Activated CD4-positive, alpha-beta T cell treated with anti-CD3 and anti-CD28 coated beads, Interleukin-2, amount 50 U/mL, for 48 hours (primary cell): ENCODE measurements at regions not wholly inside any gene's neighbourhood (a gene's known extent, or its start where the extent isn't known, plus 50 kb on each side); places are given as distances from the start of the nearest gene placed in this dataset.

ENCODE experiments used
- DNase-seq, 2 experiments: peaks; one replicate each; pipeline ENCODE4 v3.0.0-alpha.2; 2020

DNA sequence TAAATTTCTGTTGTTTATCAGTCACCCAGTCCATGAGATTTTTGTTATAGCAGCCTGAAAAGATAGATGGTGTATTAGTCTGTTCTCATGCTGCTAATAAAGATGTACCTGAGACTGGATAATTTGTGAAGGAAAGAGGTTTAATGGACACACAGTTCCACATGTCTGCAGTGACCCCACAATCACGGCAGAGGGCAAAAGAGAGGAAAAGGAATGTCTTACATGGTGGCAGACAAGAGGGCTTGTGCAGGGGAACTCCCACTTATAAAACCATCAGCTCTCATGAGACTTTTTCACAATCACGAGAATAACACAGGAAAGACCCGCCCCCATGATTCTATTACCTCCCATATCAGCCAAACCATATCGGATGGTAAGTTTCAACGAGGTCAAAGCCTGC is 309.2 kb downstream of the LIG4 start:
- DNase-seq: no peak

DNA sequence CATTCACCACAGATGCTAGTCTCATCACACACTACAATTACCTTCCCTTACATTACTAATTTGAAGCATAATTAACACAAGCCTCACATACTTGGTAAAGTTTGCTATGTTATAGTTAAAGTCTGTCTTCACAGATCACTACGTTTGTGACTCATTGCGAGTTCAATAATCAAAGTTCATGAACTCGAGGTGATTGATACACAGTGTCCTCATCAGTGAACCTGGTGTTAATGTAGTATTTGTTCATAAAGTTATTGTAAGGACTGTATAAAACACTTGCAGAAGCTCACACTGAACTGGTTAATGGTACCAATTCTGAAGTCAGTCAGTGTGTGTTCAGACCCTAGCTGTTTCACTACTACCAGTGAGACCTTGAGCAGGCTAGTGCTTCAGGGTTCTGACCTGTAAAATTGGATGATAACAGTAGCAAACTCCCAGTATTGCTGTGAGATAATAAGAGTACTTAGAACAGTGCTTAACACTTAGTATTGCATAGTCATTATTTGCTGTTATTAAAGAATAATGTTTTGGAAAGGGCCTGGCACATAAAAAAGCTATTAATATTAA is 313.3 kb downstream of the LIG4 start:
- DNase-seq: no peak

DNA sequence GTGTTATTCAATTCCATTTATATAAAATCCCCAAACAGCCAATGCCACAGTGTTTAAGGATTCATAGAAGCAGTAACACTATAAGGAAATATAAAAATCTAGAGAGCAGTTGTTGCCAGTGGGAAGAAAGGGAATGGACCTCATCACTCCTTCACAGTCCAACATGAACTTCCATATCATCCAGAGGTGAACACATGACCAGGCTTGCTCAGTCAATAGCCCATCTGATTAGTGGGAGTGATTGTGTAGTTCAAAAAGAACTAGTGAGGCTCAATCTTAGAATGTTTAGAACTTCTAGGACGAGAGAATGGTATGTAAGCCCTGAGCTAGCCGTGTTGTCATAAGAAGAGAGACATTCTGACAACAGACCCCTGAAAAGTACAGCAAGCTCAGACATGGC is 314.1 kb downstream of the LIG4 start:
- DNase-seq: no peak

DNA sequence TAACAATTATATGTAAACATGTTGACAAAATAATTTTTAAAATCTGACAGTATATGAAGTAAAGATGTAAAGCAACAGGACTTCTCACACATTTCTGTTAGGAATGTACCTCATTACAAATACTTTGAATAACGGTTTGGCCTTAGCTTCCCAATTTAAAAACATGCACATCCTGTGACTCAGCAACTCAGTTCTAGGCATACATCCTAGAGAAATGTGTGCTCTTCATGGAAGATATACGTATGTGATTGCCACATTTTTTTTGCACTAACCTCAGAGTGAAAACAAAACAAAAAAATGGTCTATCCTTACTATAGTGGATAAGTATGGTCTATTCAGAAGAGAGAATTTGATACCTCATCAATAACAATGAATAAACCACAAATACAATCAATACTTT is 314.6 kb downstream of the LIG4 start:
- no peak for DNase-seq

DNA sequence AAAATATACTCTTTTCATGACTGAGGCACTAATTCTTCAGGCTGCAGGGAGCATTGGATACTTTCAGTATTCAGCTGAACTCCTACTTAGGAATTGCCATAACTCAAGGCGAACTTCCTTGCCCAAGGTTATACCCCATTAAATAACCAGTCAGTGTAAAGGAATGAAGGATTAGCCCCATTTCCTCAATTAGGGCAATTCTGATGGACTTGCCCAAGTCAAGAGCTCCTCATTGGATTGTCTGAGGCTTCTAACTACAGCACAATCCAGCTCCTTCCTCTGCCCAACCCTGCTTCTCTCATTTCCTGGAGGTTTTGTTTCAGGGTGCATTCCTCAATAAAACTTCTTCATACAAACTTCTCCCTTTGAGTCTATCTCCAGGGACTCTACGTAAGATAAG is 329.2 kb downstream of the LIG4 start:
- DNase-seq: no peak

DNA sequence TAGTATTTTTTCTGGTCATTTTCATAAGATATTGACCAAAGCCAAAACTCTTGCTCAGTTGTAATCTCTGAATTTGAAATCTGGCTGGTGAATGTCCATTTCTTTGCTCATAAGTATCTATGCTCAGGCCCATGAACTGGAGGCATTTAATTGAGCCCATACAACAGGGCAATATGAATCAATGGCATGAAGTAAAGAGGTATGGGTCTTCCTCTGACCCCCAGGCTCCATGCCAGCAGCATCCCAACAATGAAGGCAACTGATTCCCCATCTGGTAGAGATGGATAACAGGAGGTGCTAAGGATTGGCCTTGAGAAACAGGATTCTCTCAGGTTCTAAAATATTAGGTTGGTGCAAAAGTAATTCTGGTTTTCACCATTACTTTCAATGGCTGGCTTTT is 330.8 kb downstream of the LIG4 start:
- DNase-seq: no peak

DNA sequence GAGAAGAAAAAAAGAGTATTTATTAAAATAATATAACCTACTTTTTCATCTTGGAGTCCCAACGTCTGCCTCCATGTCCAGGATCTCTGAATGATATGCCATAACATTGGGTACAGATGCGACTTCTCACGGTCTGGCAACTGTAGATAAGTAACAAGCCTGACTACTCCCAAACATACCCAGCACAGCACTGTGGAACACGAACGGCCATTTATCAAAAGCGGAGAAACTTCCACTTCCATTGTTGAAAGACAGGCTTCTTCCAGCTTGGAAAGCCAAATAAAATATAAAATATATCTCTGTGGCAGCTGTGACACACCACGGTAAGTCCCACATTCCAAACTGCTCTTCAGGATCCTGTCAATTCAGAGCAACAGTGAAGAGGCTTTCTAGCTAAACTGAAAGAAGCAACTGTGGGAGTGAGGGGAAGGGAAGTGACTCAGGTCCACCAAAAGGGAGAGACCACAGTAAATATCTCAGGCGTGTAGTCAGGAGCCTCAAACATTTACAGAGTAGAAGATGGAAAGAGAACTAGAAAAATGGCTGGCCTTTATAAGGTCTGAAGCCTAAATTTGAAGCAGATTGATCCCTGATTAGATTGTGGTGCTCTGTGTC is 331.7 kb downstream of the LIG4 start:
- no peak for DNase-seq

DNA sequence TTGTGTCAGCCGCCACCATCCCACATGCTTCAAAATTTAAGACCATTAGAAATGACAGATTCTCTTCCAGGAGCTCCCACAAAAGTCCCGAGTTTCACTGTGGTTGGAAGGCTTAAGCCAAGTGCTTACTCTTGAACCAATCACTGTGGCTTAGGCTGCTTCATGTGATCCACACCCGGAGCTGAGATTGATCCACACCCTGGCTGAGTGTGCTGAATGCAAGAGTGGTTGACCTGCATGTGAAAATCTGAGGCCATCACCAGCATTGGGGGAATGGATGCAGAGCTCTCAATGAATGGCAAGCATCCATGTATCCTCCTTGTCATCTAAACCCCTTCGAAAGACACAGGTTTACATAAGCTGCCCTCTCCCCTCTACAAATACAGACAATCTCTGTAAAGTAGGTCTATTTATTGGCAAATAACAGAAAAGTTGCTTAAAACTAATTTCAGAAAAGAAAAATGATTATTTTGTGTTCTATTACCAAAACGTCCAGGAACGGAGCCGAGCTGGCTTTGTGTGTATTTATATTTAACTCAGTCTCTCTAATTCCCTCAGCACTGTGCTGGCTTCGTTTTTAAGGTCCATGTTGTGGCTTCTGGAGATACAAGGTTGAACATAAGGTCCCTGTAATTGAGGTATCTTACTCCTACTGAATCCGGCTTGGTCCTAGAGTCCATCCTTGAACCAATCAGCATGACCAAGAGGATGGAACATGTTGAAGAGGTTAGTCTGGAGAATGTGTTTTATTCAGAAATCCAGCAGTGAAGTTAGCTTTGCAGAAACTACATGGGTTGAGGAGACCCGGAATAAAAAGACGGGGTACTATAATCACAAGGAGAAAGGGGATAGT is 332.4 kb downstream of the LIG4 start:
- DNase-seq: no peak

DNA sequence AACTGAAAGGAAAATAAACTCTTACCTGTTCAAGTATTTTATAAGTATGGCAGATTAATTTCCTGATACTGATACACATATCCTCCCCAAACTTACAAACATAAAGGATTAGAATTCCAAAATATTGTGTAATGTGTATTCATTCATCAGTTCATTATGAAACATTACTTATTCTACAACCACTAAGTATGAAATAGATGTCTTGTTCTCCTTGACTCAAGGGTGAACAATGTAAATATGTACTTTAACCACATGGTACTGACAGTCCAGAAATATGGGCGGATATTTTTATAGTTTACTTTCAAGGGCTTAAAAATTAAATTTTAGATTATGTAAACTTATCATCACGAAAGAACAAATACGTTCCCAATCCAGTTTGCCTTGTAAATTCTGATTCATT is 334.0 kb downstream of the LIG4 start:
- DNase-seq: no peak

DNA sequence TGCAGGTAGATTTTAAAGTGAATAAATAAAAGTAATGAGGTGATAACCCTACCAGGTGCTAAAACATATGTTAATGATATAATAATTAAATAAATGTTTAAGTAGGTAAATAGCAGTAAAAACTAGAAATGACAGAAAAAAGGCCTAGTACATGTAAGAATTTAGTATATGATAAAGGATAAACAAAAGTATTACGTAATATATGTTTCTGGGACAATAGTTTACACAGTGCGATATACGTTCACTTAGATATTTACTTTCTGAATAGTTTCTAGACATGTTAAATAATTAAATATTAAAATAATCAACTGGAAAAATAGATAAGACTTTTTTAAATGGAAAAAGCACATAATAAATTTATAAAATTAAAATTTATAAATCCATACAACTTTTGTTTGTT is 340.9 kb downstream of the LIG4 start:
- no peak for DNase-seq

DNA sequence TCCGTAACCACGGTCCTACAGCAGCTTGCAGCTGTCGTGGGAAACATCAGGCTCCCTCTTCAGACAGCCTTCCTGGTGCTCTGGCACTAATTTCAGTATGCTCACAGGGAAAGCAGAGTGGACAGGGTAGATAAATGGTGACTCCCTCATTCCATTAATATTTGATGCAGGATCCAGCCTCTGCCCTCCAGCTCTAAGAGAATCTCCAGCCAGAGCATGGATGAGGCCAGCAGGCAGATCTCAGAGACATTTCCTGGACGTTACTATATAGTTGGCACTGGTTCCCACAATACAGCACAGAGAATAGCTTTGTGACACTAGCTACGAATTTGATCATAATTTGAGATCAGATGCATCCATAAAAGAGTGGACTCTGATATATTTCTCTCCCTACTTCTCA is 341.4 kb downstream of the LIG4 start:
- DNase-seq: no peak

DNA sequence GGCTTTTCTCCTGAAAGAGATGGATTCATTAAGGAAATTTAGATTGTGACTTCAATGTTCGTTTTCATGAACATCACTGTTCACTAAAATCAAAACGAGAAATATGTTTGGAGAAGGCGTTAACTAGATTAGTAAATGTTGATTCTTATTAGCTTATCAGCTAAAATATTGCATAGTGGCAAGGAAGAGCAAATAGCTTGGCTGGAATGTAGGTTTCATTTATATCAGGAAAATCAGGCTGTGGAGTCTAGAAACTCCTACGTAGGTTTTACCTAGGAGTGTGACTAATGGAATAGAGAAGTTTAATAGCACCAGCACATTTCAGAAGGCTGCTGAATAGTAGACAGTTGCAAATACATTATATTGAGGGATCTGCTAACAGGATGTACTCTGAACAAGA is 344.9 kb downstream of the LIG4 start:
- DNase-seq: no peak

DNA sequence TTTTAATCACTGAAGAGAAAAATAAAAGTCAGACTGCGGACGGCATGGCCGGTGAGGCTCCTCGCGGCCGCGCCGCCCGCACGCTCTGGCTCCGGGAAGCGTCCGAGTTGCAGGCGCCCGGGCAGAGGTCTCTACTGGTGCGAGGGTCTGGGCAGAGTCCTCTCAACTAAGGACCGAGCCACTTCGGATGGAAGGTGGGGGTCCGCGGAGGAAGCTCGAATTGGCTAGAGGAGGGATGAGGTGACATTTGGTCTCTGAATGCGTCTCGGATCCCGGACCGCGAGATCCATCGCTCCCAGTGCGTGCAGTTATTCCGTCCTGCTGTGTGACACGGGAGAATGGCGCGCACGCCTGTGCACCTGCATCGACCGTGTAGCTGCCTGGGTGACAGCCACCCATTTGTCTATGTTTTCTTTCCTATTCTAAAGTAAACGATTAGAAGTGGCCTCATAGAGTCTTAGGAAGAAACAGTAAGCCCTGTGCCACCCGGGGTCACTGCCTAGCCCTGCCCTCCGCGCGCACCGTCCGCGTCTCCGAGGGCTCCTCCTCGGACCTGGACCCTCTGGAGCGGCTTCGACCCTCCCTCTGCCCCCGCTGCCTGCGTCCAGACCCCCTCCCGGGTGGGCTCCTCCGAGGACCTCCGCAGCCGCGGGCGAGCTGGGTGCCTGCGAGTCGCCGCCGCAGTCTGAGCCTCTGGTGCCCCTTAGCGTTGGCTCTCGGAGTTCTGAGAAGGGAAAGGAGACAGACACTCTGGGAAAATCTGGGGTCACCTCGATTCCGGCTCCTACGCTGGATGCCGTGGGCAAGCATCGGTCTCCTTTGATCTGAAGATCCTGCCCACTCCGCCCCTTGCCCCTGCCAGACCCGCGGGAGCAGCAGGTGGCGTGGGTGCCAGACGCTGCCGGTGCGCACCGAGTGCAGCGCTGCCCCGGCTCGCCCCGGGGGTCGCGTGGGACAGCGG is 347.4 kb downstream of the LIG4 start:
- DNase-seq: no peak

DNA sequence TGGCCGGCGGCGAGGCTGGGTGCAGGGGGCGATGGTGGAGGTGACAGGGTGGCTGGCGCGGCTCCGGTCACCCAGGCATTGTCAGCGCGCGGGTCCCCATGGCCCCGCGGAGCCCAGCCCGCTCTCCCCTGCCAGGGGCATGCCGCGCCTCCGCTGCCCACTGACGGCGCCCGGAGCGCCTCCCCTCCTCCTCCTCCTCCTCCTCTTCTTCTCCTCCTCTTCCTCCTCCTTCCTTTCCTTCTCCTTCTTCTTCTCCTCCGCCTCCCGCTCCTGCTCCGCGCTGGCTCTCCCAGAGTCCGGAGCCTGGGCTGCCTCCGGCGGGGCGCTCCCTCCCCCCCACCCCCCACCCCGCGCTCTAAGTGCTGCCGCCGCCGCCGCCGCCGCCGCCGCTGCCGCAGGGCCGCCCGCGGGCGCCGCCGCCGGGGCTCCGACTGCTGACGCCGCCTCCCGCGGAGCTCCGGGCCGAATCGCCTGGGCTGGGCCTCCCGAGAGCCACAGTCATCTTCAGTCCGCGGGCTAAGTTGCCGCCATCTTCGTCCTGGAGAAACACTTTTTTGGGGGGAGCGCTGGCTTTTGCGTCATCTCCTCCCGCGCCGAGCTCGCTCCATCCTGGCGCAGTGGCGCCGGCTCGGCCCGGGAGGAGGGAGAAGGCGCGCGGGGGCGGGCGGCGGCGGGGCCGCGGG is 348.3 kb downstream of the LIG4 start:
- DNase-seq: no peak

DNA sequence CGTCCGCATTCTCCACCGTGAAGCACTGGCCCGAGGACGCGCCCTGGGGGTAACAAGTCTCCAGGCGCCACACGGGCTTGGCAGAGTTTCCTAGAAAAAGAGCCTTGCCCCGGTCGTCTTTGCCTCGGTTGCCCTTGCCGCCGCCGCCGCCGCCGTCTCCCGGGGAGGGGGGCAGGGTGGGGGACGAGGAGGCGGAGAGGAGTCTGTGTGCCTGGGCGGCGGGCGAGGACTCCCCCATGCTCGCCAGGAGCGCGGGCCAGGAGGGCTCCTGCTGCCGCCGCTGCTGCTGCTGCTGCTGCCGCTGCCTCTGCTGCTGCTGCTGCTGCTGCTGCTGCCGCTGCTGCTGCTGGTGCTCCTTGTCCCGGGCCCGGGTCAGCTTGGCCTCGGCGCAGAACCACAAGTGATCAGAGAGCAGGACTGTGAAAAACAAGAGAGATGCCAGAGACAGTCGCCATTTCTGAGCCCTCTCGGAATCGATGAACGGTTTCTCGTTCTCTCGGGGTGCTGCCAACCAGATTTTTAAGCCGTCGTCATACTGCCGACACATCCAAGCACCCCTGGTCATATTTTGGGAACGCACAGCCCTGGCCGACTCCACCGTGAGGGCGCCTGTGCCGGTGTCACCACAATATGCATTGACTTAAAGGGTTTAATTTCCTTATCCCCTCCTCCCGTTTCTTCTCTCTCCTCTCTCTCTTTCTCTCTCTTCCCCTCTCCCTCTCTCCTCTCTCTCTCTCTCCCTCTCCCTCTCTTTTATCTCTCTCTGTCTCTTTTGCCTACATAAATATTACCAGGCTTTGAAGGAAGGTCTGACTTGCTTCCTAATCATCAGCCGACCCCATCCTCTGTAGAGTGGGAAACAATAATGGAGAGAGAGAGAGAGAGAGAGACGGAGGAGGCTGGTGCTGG is 349.1 kb downstream of the LIG4 start:
- DNase-seq: no peak

DNA sequence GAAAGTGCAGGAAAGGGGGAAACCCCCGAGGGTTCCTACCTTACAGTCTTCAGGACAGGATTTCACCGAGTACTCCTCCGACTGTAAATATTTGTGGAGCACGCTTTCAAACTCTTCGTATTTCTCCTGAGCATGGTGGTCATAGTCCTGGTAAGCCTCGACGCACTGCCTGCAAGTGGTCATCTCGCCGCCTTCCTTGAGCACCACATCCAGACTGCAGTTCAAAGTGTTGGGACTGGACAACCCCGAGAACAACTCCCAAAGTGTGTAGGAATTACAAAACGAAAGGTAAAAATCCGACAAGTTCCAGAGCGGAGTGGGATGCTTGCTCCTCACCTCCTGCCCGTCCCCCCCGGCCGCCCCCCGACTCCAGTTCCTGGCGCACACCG is 349.7 kb downstream of the LIG4 start:
- DNase-seq: no peak

DNA sequence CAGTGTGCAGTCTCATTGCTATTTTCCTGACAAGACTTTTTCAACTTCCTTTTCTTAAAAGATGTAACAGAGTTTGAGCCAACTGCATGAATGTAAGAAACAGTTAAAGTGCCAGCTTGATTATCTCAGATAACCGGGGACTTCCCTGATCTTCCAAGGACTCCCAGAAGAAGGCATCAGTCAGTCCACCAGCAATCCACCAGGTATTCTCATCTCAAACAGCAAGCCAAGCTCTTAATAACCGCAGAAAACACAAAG is 350.1 kb downstream of the LIG4 start:
- no peak for DNase-seq

DNA sequence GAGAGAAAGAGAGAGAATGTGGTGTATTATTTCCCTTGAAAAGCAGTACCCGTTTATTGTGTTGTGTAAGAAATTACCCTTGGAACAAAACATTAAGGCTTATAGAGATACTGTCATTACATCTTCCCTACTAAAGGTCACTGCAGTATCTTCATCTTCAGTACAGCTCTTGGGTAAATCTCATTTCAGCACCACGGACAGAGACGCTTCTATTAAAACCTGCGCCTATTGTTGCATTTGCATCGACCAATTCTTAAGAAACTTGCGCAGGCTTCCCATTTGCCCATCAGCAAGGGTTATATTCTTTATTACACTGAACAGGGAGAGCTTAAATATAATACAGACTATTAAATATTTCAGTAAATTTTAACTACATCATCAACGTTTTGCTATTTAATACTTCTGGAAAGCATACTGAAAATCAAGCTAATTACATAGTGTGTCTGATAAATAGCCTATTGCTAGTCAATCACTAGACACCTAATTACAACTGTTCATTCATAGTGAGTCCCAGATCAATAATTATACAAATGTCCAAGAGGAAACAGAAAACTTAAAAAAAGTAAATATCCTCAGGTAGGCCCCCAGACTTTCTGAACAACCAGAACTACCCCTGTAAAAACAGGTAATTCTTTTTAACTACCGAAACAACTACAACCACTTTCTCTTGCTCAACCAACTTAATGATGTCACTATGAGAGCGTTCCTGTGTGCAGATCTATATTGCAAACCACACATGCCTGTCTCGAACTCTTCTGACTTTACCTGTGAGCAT is 350.6 kb downstream of the LIG4 start:
- DNase-seq: no peak

DNA sequence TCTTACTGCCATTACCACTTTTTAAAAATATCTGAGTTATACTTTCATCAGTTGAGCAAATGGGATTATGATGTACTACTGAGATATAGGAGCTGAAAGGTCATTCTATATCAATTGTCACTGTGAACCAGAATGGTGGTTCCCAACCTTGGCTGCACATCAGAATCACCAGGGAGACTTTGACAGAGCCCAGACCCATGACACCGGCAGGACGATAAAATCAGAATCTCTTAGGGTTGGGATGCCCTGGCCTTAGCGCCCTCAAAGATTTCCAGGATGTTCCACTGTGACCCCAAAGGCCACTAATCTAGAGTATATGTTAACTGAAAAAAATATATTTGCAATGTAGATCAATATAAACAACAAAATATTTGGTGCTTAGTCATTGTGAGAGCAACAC is 355.1 kb downstream of the LIG4 start:
- DNase-seq: no peak

DNA sequence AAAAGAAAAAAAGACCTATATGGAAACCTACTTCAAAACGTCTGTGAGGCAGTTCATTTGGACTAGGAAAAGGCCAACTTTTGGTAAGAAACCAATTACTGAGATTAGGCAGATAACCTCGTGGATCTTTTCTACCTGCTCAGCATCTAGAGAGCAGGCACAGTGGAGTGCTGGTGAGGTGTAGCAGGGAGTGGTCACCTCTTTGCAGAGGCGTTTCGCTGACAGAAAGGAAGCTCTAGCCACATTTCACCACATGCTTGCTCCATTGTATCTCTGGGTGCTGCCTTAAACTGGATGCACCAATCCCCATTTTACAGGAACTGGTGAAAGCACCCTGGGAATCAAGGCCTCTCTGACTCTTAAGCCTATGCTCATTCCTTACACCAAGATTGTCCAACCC is 360.5 kb downstream of the LIG4 start:
- DNase-seq: no peak

DNA sequence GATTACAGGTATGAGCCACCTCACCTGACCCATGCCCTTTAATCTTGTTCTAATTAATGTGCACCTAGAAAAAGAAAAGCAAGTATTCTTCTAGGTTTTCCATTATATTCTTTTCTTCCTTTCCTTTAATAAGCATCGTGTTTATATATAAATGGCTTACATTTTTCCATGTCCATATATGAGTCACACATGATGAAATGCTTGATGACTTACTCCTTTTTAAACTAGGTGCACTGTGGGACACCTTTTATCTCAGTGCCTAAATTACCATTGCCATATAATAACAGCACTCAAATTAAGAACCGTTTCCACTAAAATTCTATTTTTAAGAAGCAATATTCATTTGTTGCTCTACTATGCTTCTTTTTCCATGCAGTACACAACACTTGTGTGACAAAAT is 363.3 kb downstream of the LIG4 start:
- DNase-seq: no peak
